SU-DHL-6 (cell line): ENCODE measurements at regions not wholly inside any gene's neighbourhood (a gene's known extent, or its start where the extent isn't known, plus 50 kb on each side); places are given as distances from the start of the nearest gene placed in this dataset.

ENCODE experiments used
- H2AFZ ChIP-seq: fragments of 200-600 bp; sonication (generic); 2 replicates; pipeline ENCODE4 v1.6.1; 2014; ENCODE audit warnings: low read depth, mild to moderate bottlenecking, moderate library complexity, mixed read lengths, antibody characterized with exemption, low read length; ENCODE audit not compliant: severe bottlenecking
- H3F3A ChIP-seq: fragments of 200-600 bp; shearing (Covaris generic); 2 replicates; pipeline ENCODE4 v1.6.0; 2016; ENCODE audit warnings: antibody characterized with exemption, mild to moderate bottlenecking; ENCODE audit not compliant: insufficient read depth
- H3K27ac ChIP-seq: fragments of 200-600 bp; sonication (generic); 2 replicates; pipeline ENCODE4 v1.5.1; 2016; ENCODE audit warnings: low read depth, mild to moderate bottlenecking, low read length, moderate library complexity, mixed read lengths
- H3K27me3 ChIP-seq: fragments of 200-600 bp; sonication (generic), shearing (Covaris generic); 2 replicates; pipeline ENCODE4 v1.6.0; 2014; ENCODE audit warnings: mild to moderate bottlenecking, low read length
- H3K36me3 ChIP-seq: fragments of 200-600 bp; sonication (generic); 2 replicates; pipeline ENCODE4 v1.6.1; 2014; ENCODE audit warnings: mild to moderate bottlenecking, low read length, mixed read lengths
- H3K4me2 ChIP-seq: fragments of 300-600, 200-600 bp; shearing (Covaris generic), sonication (generic); 2 replicates; pipeline ENCODE4 v1.6.0; 2014; ENCODE audit warnings: low read length, low read depth, mild to moderate bottlenecking; ENCODE audit not compliant: poor library complexity, severe bottlenecking
- H3K4me3 ChIP-seq: fragments of 200-600 bp; sonication (generic); 2 replicates; pipeline ENCODE4 v1.5.1; 2014; ENCODE audit warnings: antibody characterized with exemption, low read length, mild to moderate bottlenecking, mixed read lengths; ENCODE audit not compliant: insufficient read depth, poor library complexity, severe bottlenecking
- H3K79me2 ChIP-seq: fragments of 200-600 bp; sonication (generic); 2 replicates; pipeline ENCODE4 v1.6.1; 2014; ENCODE audit warnings: mild to moderate bottlenecking, low read length, moderate library complexity; ENCODE audit not compliant: insufficient read depth
- H3K9ac ChIP-seq: fragments of 200-600 bp; sonication (generic); 2 replicates; pipeline ENCODE4 v1.7.0; 2014; ENCODE audit warnings: mild to moderate bottlenecking, low read length
- H3K9me2 ChIP-seq: fragments of 200-600 bp; sonication (generic); replicated peaks from 2 replicates; pipeline ENCODE4 v1.6.1; 2014; ENCODE audit warnings: low read length; ENCODE audit not compliant: insufficient read depth
- H3K9me3 ChIP-seq: fragments of 200-600 bp; sonication (generic); 2 replicates; pipeline ENCODE4 v1.6.1; 2014; ENCODE audit warnings: low read length, mixed read lengths; ENCODE audit not compliant: insufficient read depth
- H4K20me1 ChIP-seq: fragments of 200-600 bp; sonication (generic); 2 replicates; pipeline ENCODE4 v1.6.1; 2014; ENCODE audit warnings: low read depth, mild to moderate bottlenecking, antibody characterized with exemption, low read length, moderate library complexity, mixed read lengths
- EZH2phosphoT487 ChIP-seq: fragments of 200-600 bp; sonication (generic), shearing (Covaris generic); conservative IDR thresholded peaks from 2 replicates; pipeline ENCODE4 v1.6.1; 2018; ENCODE audit warnings: mild to moderate bottlenecking, antibody characterized with exemption, low read length, moderate library complexity, mixed read lengths
- TF ChIP-seq, protein P1 (sequence below): fragments of 200-600 bp; sonication (generic); IDR thresholded peaks from one replicate; pipeline ENCODE4 v1.5.1; 2017; ENCODE audit warnings: antibody characterized with exemption, mild to moderate bottlenecking, low read length, moderate library complexity; ENCODE audit not compliant: insufficient read depth, poor library complexity, severe bottlenecking

GRCh38 chr2:145558617-145559350, 1038.9 kb upstream of the ZEB2 start:
- H2AFZ ChIP-seq: no peak overlapping the region
- no peaks in the 10 kb centered on the region for H3K27me3 ChIP-seq
- no peaks in the 10 kb centered on the region for H4K20me1 ChIP-seq
- no peaks in the 10 kb centered on the region for H3K9me3 ChIP-seq
- no peak overlapping the region for H3K27ac ChIP-seq
- no peak overlapping the region for H3K9ac ChIP-seq
- H3K36me3 ChIP-seq: no peaks in the 10 kb centered on the region
- H3K9me2 ChIP-seq: no peaks in the 10 kb centered on the region
- H3K4me3 ChIP-seq: no peak overlapping the region
- TF ChIP-seq, protein P1, sequence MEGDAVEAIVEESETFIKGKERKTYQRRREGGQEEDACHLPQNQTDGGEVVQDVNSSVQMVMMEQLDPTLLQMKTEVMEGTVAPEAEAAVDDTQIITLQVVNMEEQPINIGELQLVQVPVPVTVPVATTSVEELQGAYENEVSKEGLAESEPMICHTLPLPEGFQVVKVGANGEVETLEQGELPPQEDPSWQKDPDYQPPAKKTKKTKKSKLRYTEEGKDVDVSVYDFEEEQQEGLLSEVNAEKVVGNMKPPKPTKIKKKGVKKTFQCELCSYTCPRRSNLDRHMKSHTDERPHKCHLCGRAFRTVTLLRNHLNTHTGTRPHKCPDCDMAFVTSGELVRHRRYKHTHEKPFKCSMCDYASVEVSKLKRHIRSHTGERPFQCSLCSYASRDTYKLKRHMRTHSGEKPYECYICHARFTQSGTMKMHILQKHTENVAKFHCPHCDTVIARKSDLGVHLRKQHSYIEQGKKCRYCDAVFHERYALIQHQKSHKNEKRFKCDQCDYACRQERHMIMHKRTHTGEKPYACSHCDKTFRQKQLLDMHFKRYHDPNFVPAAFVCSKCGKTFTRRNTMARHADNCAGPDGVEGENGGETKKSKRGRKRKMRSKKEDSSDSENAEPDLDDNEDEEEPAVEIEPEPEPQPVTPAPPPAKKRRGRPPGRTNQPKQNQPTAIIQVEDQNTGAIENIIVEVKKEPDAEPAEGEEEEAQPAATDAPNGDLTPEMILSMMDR: no peak
- no peak for TF ChIP-seq EZH2phosphoT487
- H3F3A ChIP-seq: no peaks in the 10 kb centered on the region
- H3K4me2 ChIP-seq: no peak overlapping the region
- H3K79me2 ChIP-seq: no peaks in the 10 kb centered on the region

- Histone ChIP-seq H3K4me3 (no peak overlapping the region), H3K36me3 (no peaks in the 10 kb centered on the region), H3K4me2 (no peak overlapping the region), H3K9me3 (no peaks in the 10 kb centered on the region), H3K27me3 (no peaks in the 10 kb centered on the region), H3K9me2 (no peaks in the 10 kb centered on the region), H3K9ac (no peak overlapping the region), H3K27ac (no peak overlapping the region), H2AFZ (no peak overlapping the region), H3K79me2 (no peaks in the 10 kb centered on the region), H3F3A (no peaks in the 10 kb centered on the region), H4K20me1 (no peaks in the 10 kb centered on the region)
- TF ChIP-seq EZH2phosphoT487: no peak
- TF ChIP-seq, protein P1: no peak
These were observed 1035.4 kb upstream of the ZEB2 start for GRCh38 chr2:145555360-145555759.

- H2AFZ ChIP-seq: no peak overlapping the region
- no peaks in the 10 kb centered on the region for H4K20me1 ChIP-seq
- H3K27ac ChIP-seq: no peak overlapping the region
- H3K4me2 ChIP-seq: no peak overlapping the region
- no peaks in the 10 kb centered on the region for H3K27me3 ChIP-seq
- H3K9me3 ChIP-seq: no peaks in the 10 kb centered on the region
- no peak overlapping the region for H3K9ac ChIP-seq
- H3K79me2 ChIP-seq: no peaks in the 10 kb centered on the region
- H3F3A ChIP-seq: no peaks in the 10 kb centered on the region
- TF ChIP-seq, protein P1: no peak
- TF ChIP-seq EZH2phosphoT487: no peak
- no peaks in the 10 kb centered on the region for H3K9me2 ChIP-seq
- H3K36me3 ChIP-seq: no peaks in the 10 kb centered on the region
- H3K4me3 ChIP-seq: no peak overlapping the region
These were observed 1031.8 kb upstream of the ZEB2 start for GRCh38 chr2:145551686-145552085.
